GM21367 (cell line): ENCODE measurements at regions not wholly inside any gene's neighbourhood (a gene's known extent, or its start where the extent isn't known, plus 50 kb on each side); places are given as distances from the start of the nearest gene placed in this dataset.
A peak's percentile ranks its signal among the peaks of the same experiment; 100 is the strongest.
"Not testable (repeated sequence)": the region's sequence is repeated elsewhere in the genome, so short reads cannot be mapped to it uniquely, and the experiment has no call there.

ENCODE experiments used
- ATAC-seq: cut with Tn5 transposase; IDR thresholded peaks from one replicate; pipeline ENCODE4 v1.9.1; 2021; ENCODE audit not compliant: unreplicated experiment

DNA sequence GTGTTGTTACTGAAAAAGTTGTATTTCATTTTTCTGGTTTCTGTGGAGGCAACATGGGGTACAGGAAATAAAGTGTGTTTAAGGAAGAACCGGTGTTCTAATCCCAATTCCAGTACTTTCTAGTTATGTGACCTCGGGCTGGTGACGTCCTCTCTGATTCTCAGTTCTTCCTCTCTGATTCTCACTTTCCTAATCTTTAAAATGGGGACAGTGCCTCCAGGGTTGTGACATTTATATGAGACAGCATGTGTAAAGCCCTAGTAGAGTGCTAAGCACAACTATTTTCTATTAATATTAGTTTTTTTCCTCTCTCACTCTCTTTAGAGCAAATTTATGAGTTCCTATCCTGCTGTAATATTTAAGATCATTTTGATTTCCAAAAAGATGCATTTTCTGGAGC lies 50.9 kb upstream of the PTPDC1 start:
- ATAC-seq, result no peak

DNA sequence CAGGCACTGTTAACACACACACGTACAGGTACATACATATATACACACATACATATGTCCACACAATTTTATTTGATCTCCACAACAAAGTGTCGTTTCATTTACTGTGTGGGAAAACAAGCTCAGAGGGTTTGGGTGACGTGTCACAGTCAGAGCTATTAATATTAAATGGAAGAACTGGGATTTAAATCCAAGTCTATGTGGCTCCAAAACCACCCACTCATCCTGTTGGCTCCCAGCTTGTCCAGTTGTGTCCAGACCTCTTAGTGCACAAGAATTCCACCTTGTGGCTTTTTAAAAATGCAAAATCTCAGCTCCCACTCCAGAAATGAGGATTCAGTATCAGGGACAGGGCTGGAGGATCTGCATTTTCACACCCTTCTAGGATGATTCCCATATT lies 52.3 kb upstream of the PTPDC1 start:
- no peak for ATAC-seq

- ATAC-seq, result no peak
These were observed 52.9 kb upstream of the PTPDC1 start for GRCh38 chr9:94031380-94031779.

DNA sequence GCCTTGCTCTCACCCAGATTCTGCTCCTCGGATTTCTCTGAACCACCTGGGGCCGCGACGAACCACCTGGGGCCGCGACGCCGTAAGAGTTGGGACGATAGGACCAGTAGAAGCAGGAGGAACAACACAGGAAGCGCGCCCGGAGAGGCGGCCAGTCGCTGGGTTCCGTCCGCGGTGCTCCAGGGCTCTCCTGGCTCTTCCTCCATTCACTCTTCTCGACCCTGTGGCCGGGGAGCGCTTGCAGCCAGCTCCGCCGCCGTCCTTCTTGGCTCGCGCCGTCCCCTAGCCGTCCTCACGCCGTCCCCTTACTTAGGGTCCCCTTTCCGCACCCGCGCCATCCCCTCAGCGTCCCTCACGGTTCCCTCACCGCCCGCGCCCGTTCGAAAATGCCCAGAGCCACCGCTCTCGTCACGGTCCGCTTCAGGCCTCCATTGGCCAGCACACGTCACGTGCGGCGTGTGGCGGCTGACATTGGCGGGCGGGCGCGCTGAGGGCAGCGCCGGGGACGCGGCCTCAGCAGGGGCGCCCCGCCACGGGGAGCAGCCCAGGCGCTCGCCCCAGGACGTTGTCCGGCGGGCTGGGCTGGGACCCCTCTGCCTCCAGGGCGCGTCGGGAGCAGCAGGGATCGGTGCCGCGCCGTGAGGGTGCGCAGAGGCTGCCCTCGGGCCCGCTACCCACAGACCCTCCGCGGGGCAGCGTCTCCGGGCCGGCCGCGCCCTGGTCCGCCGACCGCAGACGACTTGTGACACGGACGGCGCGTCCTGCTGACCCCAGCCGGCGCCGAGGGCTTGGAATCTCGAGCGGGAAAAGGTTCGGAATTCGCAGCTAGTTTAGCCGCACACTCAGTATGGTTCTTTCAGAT lies 53.7 kb upstream of the PTPDC1 start:
- peak; percentile 96 for ATAC-seq

- ATAC-seq, result peak; percentile 4
These were observed 54.3 kb upstream of the PTPDC1 start for GRCh38 chr9:94029932-94030317.

- ATAC-seq, result no peak
These were observed 57.4 kb upstream of the PTPDC1 start for GRCh38 chr9:94026816-94027215.

DNA sequence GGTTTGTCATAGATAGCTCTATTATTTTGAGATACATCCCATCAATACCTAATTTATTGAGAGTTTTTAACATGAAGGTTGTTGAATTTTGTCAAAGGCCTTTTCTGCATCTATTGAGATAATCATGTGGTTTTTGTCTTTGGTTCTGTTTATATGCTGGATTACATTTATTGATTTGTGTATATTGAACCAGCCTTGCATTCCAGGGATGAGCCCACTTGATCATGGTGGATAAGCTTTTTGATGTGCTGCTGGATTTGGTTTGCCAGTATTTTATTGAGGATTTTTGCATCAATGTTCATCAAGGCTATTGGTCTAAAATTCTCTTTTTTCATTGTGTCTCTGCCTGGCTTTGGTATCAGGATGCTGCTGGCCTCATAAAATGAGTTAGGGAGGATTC lies 61.8 kb upstream of the PTPDC1 start:
- not testable (repeated sequence) for ATAC-seq

GRCh38 chr9:94020836-94021235 lies 63.4 kb upstream of the PTPDC1 start:
- not testable (repeated sequence) for ATAC-seq

- ATAC-seq, result no peak
These were observed 63.5 kb upstream of the BARX1 start for GRCh38 chr9:94018628-94019027.

DNA sequence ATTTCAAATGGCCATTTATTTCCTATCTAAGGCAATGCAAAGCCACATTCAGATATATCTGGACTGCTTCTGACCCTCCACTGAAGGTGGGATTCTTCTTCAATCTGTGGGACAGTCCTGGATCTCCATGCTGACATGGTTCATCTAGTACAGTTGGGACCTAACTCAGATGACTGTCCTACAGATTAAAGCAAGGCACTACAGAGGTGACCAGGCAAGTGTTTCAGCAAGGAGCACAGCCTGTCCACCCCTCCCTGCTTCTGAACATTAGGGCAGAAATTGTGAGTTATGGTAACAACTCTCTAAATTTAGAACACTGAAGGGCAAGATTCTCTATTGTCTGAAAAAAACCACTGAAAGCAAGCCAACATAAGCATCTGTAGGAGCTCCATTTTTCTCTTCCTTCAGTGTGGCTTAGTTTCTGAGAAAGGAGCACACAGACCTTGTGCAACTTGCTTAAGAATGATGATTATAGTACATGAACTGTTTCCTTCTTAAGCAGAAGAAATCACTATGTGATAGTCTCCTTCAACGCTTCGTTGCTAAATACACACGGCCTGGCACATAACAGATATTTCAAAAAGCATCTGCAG lies 62.9 kb upstream of the BARX1 start:
- ATAC-seq, result no peak

DNA sequence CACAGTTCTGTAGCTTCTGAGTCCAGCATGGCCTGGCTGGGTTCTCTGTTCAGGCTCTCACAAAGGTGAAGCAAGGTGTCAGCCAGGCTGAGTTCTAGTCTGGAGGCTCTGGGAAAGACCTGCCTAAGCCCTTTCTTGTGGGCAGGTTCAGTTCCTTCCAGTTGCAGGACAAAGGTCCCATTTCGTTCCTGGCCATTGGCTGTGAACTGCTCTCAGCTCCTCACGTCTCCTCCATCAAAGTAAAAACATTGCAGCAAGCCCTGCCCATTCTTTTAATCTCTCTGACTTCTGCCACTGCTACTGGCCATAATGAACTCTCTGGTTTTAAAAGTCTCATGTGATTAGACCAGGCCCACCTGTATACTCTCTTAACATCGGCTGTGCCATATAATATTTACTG lies 61.6 kb upstream of the BARX1 start:
- no peak for ATAC-seq

DNA sequence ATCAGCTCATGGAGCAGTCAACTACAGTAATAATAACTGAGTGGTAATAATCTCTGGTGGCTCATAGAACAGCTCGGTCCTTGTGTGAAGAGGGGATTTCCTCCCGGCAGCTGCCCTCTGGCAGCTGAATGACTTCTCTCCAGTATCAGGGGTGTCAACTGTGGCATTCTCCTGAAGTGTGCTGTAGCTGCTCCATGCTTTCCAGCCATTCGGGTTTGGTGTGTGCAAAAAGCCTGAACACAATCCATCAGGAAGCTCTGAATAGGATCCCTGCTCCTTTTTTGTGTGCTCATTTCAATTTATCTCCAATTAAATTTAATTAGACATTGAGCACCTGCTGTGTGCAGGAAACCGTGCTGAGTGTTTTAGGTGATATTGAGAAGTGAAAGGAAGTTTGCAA lies 59.8 kb upstream of the BARX1 start:
- no peak for ATAC-seq

GRCh38 chr9:94014066-94014654 lies 59.0 kb upstream of the BARX1 start:
- ATAC-seq, result no peak

GRCh38 chr9:94010980-94011533 lies 55.9 kb upstream of the BARX1 start:
- no peak for ATAC-seq

DNA sequence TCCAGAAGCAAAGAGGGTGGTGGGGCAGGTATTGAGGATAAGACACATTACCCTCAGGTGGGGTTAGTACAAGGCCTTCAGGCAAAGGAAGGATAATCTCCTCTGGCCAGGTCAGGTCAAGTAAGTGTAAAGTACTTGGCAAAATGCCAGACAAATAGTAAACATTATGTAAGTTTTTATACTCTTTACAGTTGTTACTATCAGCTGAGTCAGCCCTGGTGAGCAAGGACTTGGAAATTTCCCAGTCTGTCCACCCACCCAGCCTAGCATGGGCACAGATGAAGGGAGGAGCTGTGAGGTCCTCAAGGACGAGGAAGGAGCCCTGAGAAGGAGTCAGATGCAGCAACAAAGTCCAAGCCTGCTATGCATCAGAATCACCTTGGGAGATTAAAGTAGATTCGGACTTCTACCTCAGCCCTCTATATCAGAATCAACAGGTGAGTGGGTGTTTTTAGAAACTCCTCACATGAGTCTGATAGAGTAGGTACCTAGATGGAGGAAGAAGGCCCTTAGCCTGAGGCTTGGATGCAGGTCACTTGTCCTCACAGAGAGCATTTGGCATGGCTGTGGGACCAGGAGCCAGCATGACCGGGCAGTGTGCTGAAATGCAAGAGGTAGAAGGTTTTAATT lies 50.2 kb upstream of the BARX1 start:
- no peak for ATAC-seq
